ENCODE measurements at regions not wholly inside any gene's neighbourhood (a gene's known extent, or its start where the extent isn't known, plus 50 kb on each side); places are given as distances from the start of the nearest gene placed in this dataset.
A peak's percentile ranks its signal among the peaks of the same experiment; 100 is the strongest.
"Not testable (repeated sequence)": the region's sequence is repeated elsewhere in the genome, so short reads cannot be mapped to it uniquely, and the experiment has no call there.

DNA sequence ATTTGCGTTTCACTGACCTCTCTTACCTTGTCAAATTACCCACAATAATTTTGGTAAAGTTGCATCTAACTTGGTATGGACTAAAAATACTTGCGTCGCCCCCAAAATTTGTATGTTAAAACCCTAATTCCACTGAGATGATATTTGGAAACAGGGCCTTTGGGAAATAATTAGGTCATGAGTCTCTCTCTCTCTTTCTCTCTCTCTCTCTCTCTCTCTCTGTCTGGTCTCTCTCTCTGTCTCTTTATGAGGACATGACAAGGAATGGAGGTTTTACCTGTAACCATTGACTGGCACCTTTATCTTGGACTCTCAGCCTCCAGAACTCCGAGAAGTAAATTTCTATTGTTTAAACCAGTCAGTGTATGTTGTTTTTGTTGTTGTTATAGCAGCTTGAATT is 111.5 kb upstream of the BDP1 start:
- DNase-seq; ATAC-seq (ENCODE audit: poor library complexity); intact Hi-C loops (cut with DNase I): not testable (repeated sequence)

DNA sequence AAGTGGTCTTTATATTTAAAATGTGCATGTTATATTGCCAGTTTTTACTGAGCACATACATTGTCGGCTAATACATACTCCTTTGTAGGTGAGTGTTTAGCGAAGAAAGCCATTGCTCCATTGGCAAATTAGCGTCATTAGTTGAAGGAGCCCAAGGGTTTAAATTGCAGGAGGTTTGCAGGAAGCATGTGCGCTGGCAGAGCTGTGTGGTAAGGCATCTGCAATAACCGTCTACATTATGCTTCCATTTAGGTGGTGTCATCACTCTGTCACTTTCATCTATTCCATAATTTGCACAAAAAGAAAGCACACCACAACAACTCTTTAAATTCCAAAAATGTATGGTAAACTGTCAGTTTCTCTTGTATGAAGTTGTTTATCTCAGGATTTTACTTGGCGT is 82.8 kb upstream of the BDP1 start:
- DNase-seq; intact Hi-C loops (cut with DNase I): not testable (repeated sequence)

DNA sequence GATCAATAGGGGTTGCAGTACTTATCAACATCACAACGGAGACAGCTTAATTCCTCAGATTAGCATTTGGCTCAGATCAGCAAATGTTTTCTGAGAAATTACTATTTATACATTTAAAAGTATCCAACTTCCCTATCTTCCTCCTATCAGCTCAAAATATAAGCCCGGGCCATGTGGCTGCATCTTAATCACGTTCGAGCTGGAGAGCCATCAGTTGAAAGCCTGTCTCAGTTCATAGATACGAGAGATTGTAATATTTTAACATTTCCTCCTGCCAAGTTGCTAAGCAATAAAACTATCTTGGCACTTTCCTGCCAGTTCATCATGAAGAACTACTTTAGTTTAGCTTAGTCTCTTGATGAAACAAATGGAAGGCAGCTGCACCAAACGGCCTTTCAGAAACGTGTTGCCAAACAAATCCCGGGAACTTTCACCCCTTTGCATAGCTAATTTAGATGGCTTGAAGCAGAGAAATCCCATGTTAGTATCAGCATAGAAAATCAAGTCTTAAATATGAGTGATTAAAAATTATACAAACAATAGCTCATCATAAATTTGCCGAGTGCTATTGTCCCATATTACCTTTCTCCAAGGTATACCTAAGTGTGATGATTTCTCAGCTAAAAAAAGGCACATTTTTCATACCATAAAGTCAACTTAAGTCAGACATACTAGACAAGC is 82.3 kb upstream of the BDP1 start:
- DNase-seq; ATAC-seq (ENCODE audit: poor library complexity); intact Hi-C loops (cut with DNase I): not testable (repeated sequence)

More for the DNA sequence above, 82.8 kb upstream of the BDP1 start:
- ATAC-seq (ENCODE audit: poor library complexity): not testable (repeated sequence)

DNA sequence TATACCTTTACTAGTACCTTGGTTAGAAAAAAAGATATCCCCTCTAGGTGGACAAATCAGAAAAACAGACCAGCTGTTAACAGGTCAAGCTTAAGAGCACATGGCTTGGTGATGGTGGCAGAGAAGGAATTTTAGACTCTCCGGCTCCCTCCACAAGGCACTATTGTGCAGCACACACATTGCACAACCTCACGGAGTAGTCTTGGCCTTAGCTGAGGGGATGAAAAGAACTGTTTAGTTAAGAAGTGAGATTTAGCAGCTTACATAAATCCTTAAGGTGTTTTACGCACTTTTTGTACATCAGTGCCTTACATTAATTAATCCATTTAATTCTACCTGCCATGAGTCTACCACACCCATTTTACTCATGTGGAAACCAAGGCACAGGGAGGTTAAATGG is 71.2 kb upstream of the BDP1 start:
- intact Hi-C loops (cut with DNase I); DNase-seq; ATAC-seq (ENCODE audit: poor library complexity): not testable (repeated sequence)

DNA sequence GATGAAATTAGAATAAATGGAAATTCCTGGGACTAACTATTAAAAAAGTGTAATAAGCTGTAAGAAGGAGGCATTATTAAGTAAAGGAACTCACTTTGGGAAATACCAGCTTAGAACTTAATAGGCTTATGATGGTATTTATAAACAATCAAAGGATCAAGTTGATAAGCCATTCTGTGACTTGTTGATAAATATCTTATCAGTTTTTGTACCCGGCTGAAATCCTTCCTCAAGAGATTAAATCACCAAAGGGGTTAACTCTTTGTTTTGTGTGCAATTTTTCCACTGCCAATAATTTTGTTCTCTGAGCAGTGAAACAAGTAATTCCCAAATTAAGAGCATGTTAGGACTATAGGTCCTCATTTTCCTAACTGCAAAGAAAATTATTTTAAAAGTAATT is 70.7 kb upstream of the BDP1 start:
- ATAC-seq (ENCODE audit: poor library complexity) (no peak), DNase-seq (no peak)
- intact Hi-C loops (cut with DNase I): no loop called here

DNA sequence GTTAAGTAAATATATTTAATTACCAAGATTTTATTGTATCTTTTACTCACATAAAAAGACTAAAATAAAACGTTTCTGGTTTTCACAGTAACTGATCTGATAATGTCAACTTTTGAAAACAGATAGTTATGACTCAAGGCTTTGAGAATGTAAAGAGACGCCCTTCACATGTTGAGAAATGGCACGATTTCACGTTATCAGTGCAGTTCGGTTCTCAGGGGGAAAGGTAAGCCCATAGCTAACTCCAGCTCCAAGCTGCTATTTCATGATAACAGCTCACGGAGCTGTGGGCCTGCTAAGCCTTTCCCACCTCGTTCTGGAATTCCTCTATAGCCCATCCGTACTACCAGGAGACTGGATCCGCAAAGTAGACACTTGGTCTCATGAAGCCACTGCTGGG is 70.2 kb upstream of the BDP1 start:
- DNase-seq; intact Hi-C loops (cut with DNase I); ATAC-seq (ENCODE audit: poor library complexity): not testable (repeated sequence)

DNA sequence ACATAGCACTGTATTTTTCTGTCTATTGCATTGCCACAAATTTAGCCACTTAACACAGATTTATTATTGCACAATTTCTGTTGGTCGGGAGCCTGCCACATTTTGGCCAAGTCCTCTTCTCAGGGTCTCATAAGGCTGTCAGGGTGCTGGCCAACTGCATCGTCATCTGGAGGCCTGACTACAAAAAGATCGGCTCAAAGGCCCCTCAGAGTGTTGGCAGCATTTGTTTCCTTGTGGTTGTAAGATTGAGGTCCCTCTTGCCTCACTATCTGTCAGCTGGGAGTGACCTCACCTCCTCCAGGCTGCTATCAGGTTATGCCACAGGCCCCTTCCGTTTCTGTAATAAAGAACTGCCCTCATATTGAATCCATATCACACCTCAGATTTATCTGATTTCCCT is 67.3 kb upstream of the BDP1 start:
- ATAC-seq (ENCODE audit: poor library complexity): peak; percentile 34
- intact Hi-C loops (cut with DNase I): not testable (repeated sequence)
- peak; percentile 63 for DNase-seq

DNA sequence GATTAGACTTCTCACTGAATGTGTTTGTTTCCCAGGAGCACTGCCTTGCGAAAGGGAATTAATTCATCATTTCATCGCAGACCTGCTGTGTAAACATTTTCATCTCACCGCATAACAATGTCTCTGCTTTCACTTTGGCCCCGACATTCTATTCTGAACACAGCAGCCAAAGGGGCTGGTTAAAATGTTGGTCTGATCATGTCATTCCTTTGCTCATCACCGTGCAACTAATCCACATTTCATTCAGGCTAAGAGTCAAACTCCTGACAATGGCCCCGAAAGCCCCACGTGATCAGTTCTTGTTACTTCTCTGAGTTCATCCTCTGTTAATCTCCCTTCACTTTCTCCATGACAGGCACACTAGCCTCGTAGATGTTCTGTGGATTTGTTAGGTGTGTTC is 57.1 kb upstream of the BDP1 start:
- ATAC-seq (ENCODE audit: poor library complexity); intact Hi-C loops (cut with DNase I); DNase-seq: not testable (repeated sequence)

DNA sequence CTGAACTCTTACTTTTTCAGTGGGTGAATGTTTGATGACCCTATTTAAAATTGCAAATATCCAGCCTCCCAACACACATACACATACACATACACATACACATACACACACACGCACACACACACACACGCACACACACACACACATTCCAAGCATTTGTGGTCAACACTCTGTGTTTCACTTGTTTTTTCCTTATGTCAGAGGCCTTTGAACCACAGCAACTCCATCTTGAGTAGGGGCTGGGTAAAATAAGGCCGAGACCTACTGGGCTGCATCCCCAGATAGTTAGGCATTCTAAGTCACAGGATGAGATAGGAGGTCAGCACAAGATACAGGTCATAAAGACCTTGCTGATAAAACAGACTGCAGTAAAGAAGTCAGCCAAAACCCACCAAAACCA is 56.6 kb upstream of the BDP1 start:
- intact Hi-C loops (cut with DNase I); ATAC-seq (ENCODE audit: poor library complexity); DNase-seq: not testable (repeated sequence)

DNA sequence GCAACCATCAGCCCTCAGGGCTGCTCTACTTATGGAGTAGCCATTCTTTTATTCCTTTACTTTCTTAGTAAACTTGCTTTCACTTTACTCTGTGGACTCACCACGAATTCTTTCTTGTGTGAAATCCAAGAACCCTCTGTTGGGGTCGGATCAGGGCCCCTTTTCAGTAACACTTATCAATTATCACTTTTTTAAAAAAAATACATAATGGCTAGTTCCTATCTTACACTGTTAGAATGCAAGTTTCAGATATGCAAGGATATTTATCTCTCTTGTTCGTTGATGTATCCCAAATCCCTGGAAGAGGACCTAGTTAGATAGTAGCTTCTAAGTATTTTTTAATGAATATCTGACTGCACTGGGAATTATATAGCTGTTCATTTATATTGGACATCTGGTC is 56.0 kb upstream of the BDP1 start:
- intact Hi-C loops (cut with DNase I); DNase-seq; ATAC-seq (ENCODE audit: poor library complexity): not testable (repeated sequence)

DNA sequence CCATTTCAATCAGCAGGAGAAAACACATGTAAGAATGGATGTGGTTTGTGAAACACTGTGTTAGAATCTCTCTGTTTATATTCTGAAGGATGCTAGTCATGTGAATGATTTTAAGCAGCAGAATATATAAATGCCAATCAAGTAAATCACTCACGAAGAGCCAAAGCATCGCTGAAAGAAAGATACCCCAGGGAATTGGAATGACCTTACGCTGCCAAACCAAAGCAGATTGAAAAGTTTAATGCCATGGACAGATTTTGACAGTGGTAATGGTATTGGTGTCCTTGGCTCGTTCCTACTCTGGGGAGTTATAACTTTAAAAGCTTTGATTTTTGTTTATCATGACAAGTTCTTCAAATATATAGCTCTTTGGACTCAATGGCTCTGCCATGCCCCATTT is 54.8 kb upstream of the BDP1 start:
- DNase-seq; ATAC-seq (ENCODE audit: poor library complexity); intact Hi-C loops (cut with DNase I): not testable (repeated sequence)

DNA sequence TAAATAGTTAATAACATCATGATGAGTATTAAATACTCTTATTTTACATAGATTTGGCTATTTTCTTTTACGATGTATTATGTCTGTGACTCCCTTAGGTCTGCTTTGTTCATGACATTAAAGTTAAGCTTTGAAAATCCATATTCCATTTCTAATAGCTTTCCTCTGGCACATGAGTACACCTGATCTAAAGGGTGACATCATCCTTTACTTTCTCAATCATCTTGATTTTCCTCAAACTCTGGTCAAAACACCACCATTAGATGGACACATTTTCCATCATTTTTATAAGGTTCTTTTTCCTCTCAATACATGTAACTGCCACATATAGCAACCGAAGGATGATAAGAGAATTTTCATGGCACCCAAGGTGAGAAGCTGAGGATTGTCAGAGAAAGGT is 54.3 kb upstream of the BDP1 start:
- ATAC-seq (ENCODE audit: poor library complexity); DNase-seq; intact Hi-C loops (cut with DNase I): not testable (repeated sequence)

DNA sequence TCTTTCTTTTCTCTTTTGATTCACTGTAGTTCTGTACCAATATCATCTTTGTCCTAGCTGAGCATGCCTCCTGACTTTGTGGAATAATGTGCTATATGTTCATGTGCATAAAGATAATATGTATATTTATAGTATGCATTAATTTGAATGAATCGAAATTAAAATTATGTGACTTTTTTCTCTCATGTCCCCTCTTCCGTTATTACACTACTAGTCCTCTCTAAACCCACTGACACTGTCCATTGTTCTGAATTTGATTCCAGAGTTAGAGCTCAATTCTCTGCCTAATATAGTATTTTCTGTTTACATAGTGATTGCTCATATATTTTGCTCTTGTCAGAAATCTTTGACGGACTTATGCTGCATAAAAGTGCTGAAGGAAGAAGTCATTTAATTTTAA is 53.9 kb upstream of the BDP1 start:
- intact Hi-C loops (cut with DNase I); ATAC-seq (ENCODE audit: poor library complexity): not testable (repeated sequence)

DNA sequence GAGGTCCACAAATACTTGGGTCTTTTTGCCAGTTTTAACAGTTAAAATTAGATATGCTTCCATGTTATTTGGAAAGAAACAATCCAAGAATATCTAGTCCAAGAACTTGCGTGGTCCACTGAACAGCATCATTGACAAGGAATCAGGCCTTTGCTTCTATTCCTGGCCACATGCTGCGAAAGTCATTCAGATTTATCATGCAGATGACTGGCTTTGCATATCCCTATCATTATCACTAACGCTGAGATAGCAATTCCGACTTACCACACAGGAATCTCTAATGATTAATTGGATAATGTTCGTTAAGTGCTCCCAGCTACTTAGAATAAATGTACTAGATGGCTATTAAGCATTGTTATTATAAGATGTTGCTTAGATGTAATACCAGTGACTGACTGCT is 51.0 kb upstream of the BDP1 start:
- intact Hi-C loops (cut with DNase I); DNase-seq; ATAC-seq (ENCODE audit: poor library complexity): not testable (repeated sequence)

More for the DNA sequence above, 53.9 kb upstream of the BDP1 start:
- not testable (repeated sequence) for DNase-seq

DNA sequence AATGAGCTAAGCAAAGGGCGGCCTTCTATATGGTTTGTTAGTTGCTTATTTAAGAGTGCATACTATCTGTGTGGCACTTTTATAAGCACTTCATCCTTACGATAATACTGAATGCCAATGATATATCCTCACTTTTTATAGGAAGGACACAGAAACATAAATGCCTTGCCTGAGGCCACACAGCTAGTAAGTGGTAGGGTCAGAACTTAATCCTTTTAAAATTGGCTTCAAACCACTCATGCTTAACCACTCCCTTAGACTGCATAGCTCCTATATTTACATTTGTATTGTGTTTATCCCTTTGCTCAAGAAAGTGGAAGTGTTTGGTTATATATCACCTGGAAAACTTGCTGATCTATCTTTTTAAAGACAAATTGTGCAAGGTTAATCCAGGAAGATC is 50.5 kb upstream of the BDP1 start:
- ATAC-seq (ENCODE audit: poor library complexity); DNase-seq: not testable (repeated sequence)

More for the DNA sequence above, 50.5 kb upstream of the BDP1 start:
- intact Hi-C loops (cut with DNase I): not testable (repeated sequence)
